GM23338 (cell line): ENCODE measurements at regions not wholly inside any gene's neighbourhood (a gene's known extent, or its start where the extent isn't known, plus 50 kb on each side); places are given as distances from the start of the nearest gene placed in this dataset.

ENCODE experiments used
- ATAC-seq: fragments of 200-7000 bp; cut with Tn5 transposase; 3 replicates; pipeline ENCODE4 v1.9.1; 2020
- DNase-seq: peaks from one replicate; pipeline ENCODE4 v3.0.0-alpha.2; 2015; ENCODE audit warnings: low spot score
- H2AFZ ChIP-seq: fragments of 200-600 bp; sonication (generic); 2 replicates; pipeline ENCODE4 v1.8.0; 2016; ENCODE audit warnings: antibody characterized with exemption, mild to moderate bottlenecking, moderate library complexity
- H3F3A ChIP-seq: fragments of 200-600 bp; sonication (generic); replicated peaks from 2 replicates; pipeline ENCODE4 v1.8.0; 2017; ENCODE audit warnings: antibody characterized with exemption, mixed run types, low read depth
- H3K27ac ChIP-seq: fragments of 200-600 bp; sonication (generic); 2 replicates; pipeline ENCODE4 v1.6.1; 2016; ENCODE audit warnings: low read depth
- H3K27me3 ChIP-seq: fragments of 200-600 bp; sonication (generic); 2 replicates; pipeline ENCODE4 v1.8.0; 2016; ENCODE audit warnings: mild to moderate bottlenecking, mixed run types, moderate library complexity; ENCODE audit not compliant: insufficient read depth
- H3K36me3 ChIP-seq: fragments of 200-600 bp; sonication (generic); 2 replicates; pipeline ENCODE4 v1.8.0; 2016; ENCODE audit warnings: mild to moderate bottlenecking; ENCODE audit not compliant: insufficient read depth
- H3K4me1 ChIP-seq: fragments of 200-600 bp; sonication (generic); 2 replicates; pipeline ENCODE4 v1.8.0; 2016; ENCODE audit warnings: mild to moderate bottlenecking, moderate library complexity; ENCODE audit not compliant: insufficient read depth
- H3K4me2 ChIP-seq: fragments of 200-600 bp; sonication (generic); 2 replicates; pipeline ENCODE4 v1.7.1; 2017; ENCODE audit warnings: mixed run types
- H3K4me3 ChIP-seq: fragments of 200-600 bp; sonication (generic); 2 replicates; pipeline ENCODE4 v1.6.1; 2016; ENCODE audit warnings: mixed run types
- H3K79me2 ChIP-seq: fragments of 200-600 bp; sonication (generic); replicated peaks from 2 replicates; pipeline ENCODE4 v1.8.0; 2017; ENCODE audit warnings: mild to moderate bottlenecking; ENCODE audit not compliant: insufficient read depth
- H3K9me2 ChIP-seq: fragments of 200-600 bp; sonication (generic); 2 replicates; pipeline ENCODE4 v1.8.0; 2017; ENCODE audit not compliant: insufficient read depth
- H4K20me1 ChIP-seq: fragments of 200-600 bp; sonication (generic); replicated peaks from 2 replicates; pipeline ENCODE4 v1.8.0; 2017; ENCODE audit warnings: mild to moderate bottlenecking; ENCODE audit not compliant: insufficient read depth
- H3K27ac Mint-ChIP-seq: 2 replicates; pipeline ENCODE4 v1.8.0; 2020; ENCODE audit warnings: inconsistent platforms, mild to moderate bottlenecking, moderate library complexity, mixed read lengths
- H3K27me3 Mint-ChIP-seq: 3 replicates; pipeline ENCODE4 v1.8.0; 2022; ENCODE audit warnings: low read depth, mild to moderate bottlenecking, moderate library complexity, mixed read lengths, inconsistent platforms; ENCODE audit not compliant: insufficient read depth, poor library complexity
- H3K36me3 Mint-ChIP-seq: 3 replicates; pipeline ENCODE4 v1.8.0; 2021; ENCODE audit warnings: low read depth, mild to moderate bottlenecking, inconsistent platforms, moderate library complexity, mixed read lengths
- H3K4me1 Mint-ChIP-seq: 3 replicates; pipeline ENCODE4 v1.8.0; 2020; ENCODE audit warnings: mild to moderate bottlenecking, inconsistent platforms, mixed read lengths
- H3K4me3 Mint-ChIP-seq: 3 replicates; pipeline ENCODE4 v1.8.0; 2021; ENCODE audit warnings: moderate library complexity, mild to moderate bottlenecking, inconsistent platforms, mixed read lengths
- H3K9me3 Mint-ChIP-seq: 3 replicates; pipeline ENCODE4 v1.8.0; 2020; ENCODE audit warnings: moderate library complexity, mild to moderate bottlenecking, inconsistent platforms, mixed read lengths
- CREB1 ChIP-seq: fragments of 250-450 bp; sonication (Bioruptor Pico); IDR thresholded peaks from 2 replicates; pipeline ENCODE4 v1.5.0; 2020; ENCODE audit warnings: low read depth, mild to moderate bottlenecking, moderate library complexity
- ETS1 ChIP-seq: IDR thresholded peaks from 2 replicates; pipeline ENCODE4 v1.6.1; 2016; ENCODE audit warnings: antibody characterized with exemption
- EZH2 ChIP-seq: fragments of 200-600 bp; sonication (generic); IDR thresholded peaks from one replicate; pipeline ENCODE4 v1.8.0; 2017; ENCODE audit warnings: antibody characterized with exemption, mild to moderate bottlenecking, low read depth; ENCODE audit not compliant: unreplicated experiment
- EZH2phosphoT487 ChIP-seq: fragments of 200-600 bp; sonication (generic); IDR thresholded peaks from one replicate; pipeline ENCODE4 v1.8.1; 2018; ENCODE audit warnings: antibody characterized with exemption; ENCODE audit not compliant: unreplicated experiment
- JUNB ChIP-seq: IDR thresholded peaks from one replicate; pipeline ENCODE4 v1.6.1; 2016; ENCODE audit warnings: antibody characterized with exemption; ENCODE audit not compliant: unreplicated experiment
- NANOG ChIP-seq: IDR thresholded peaks from 2 replicates; pipeline ENCODE4 v1.6.1; 2016; ENCODE audit warnings: antibody characterized with exemption, borderline replicate concordance
- POLR2AphosphoS5 ChIP-seq: IDR thresholded peaks from 2 replicates; pipeline ENCODE4 v1.6.1; 2016; ENCODE audit warnings: antibody characterized with exemption, low read depth
- STAT1 ChIP-seq: IDR thresholded peaks from one replicate; pipeline ENCODE4 v1.6.1; 2016; ENCODE audit warnings: antibody characterized with exemption; ENCODE audit not compliant: unreplicated experiment
- ZNF114 ChIP-seq: fragments of 250-450 bp; sonication (Bioruptor Pico); IDR thresholded peaks from 2 replicates; pipeline ENCODE4 v1.5.0; 2020; ENCODE audit warnings: mild to moderate bottlenecking, moderate library complexity
- ZNF331 ChIP-seq: fragments of 250-450 bp; sonication (Bioruptor Pico); IDR thresholded peaks from 2 replicates; pipeline ENCODE4 v1.5.0; 2020; ENCODE audit warnings: low read depth, mild to moderate bottlenecking, moderate library complexity
- ZNF462 ChIP-seq: fragments of 250-450 bp; sonication (Bioruptor Pico); IDR thresholded peaks from 2 replicates; pipeline ENCODE4 v1.5.0; 2020; ENCODE audit warnings: mild to moderate bottlenecking, moderate library complexity
- TF ChIP-seq, protein P1 (sequence below): IDR thresholded peaks from one replicate; pipeline ENCODE4 v1.6.1; 2018; ENCODE audit warnings: antibody characterized with exemption; ENCODE audit not compliant: unreplicated experiment
- TF ChIP-seq, protein P2 (sequence below), 2 experiments: fragments of 200-600 bp in 1 of 2; sonication (generic) in 1 of 2; conservative IDR thresholded peaks; 2 replicates each; pipeline versions ENCODE4 v1.5.1 to v1.6.1; 2016 to 2017; ENCODE audit warnings: antibody characterized with exemption in 2 of 2, low read depth in 2 of 2, mild to moderate bottlenecking in 2 of 2, moderate library complexity in 1 of 2

- TF ChIP-seq, protein P1, sequence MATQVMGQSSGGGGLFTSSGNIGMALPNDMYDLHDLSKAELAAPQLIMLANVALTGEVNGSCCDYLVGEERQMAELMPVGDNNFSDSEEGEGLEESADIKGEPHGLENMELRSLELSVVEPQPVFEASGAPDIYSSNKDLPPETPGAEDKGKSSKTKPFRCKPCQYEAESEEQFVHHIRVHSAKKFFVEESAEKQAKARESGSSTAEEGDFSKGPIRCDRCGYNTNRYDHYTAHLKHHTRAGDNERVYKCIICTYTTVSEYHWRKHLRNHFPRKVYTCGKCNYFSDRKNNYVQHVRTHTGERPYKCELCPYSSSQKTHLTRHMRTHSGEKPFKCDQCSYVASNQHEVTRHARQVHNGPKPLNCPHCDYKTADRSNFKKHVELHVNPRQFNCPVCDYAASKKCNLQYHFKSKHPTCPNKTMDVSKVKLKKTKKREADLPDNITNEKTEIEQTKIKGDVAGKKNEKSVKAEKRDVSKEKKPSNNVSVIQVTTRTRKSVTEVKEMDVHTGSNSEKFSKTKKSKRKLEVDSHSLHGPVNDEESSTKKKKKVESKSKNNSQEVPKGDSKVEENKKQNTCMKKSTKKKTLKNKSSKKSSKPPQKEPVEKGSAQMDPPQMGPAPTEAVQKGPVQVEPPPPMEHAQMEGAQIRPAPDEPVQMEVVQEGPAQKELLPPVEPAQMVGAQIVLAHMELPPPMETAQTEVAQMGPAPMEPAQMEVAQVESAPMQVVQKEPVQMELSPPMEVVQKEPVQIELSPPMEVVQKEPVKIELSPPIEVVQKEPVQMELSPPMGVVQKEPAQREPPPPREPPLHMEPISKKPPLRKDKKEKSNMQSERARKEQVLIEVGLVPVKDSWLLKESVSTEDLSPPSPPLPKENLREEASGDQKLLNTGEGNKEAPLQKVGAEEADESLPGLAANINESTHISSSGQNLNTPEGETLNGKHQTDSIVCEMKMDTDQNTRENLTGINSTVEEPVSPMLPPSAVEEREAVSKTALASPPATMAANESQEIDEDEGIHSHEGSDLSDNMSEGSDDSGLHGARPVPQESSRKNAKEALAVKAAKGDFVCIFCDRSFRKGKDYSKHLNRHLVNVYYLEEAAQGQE = no peak
- TF ChIP-seq NANOG (no peak), EZH2phosphoT487 (no peak), CREB1 (CRISPR knock-in tag) (no peak), STAT1 (no peak), POLR2AphosphoS5 (no peak), ZNF114 (no peak), EZH2 (no peak), ZNF331 (CRISPR knock-in tag) (no peak), ETS1 (no peak), JUNB (no peak), ZNF462 (CRISPR knock-in tag) (no peak)
- TF ChIP-seq, protein P2, sequence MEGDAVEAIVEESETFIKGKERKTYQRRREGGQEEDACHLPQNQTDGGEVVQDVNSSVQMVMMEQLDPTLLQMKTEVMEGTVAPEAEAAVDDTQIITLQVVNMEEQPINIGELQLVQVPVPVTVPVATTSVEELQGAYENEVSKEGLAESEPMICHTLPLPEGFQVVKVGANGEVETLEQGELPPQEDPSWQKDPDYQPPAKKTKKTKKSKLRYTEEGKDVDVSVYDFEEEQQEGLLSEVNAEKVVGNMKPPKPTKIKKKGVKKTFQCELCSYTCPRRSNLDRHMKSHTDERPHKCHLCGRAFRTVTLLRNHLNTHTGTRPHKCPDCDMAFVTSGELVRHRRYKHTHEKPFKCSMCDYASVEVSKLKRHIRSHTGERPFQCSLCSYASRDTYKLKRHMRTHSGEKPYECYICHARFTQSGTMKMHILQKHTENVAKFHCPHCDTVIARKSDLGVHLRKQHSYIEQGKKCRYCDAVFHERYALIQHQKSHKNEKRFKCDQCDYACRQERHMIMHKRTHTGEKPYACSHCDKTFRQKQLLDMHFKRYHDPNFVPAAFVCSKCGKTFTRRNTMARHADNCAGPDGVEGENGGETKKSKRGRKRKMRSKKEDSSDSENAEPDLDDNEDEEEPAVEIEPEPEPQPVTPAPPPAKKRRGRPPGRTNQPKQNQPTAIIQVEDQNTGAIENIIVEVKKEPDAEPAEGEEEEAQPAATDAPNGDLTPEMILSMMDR (conservative IDR thresholded peaks at IDR 0.05; ENCODE audit: low read depth in 2 of 2) = no peak
- H4K20me1 ChIP-seq = no peaks in the 10 kb centered on the region
- H3K9me2 ChIP-seq = no peaks in the 10 kb centered on the region
- H3K27ac ChIP-seq = no peak overlapping the region
- no peaks in the 10 kb centered on the region for H3F3A ChIP-seq
- Mint-ChIP-seq H3K9me3 (no peaks in the 10 kb centered on the region), H3K4me3 (no peak overlapping the region), H3K27me3 (no peaks in the 10 kb centered on the region), H3K4me1 (peaks cover 4% of the 10 kb centered on the region; the same call in 2 of the 3 replicates), H3K36me3 (no peaks in the 10 kb centered on the region), H3K27ac (no peak overlapping the region)
- ATAC-seq (no peak), DNase-seq (no peak)
- H2AFZ ChIP-seq = no peak overlapping the region
- H3K4me3 ChIP-seq = no peak overlapping the region
- H3K4me1 ChIP-seq = peaks cover 7% of the 10 kb centered on the region; the same call in 1 of the 2 replicates
- no peaks in the 10 kb centered on the region for H3K79me2 ChIP-seq
- H3K27me3 ChIP-seq = no peaks in the 10 kb centered on the region
- H3K4me2 ChIP-seq = no peak overlapping the region
- H3K36me3 ChIP-seq = no peaks in the 10 kb centered on the region
Measured at GRCh38 chr7:109059089-109059488, 489.4 kb downstream of the DNAJB9 start.
